Neural cell (in vitro differentiated cells): ENCODE measurements at regions not wholly inside any gene's neighbourhood (a gene's known extent, or its start where the extent isn't known, plus 50 kb on each side); places are given as distances from the start of the nearest gene placed in this dataset.

Experiments
- EP300 ChIP-seq: fragments of 450-650 bp; conservative IDR thresholded peaks from 2 replicates; pipeline ENCODE4 v1.6.1; 2014; ENCODE audit warnings: antibody characterized with exemption, mild to moderate bottlenecking, moderate library complexity; ENCODE audit not compliant: poor library complexity, severe bottlenecking
- EZH2 ChIP-seq: fragments of 200-600, 300-800 bp; shearing (Covaris generic), sonication (generic); IDR thresholded peaks from 2 replicates; pipeline ENCODE4 v1.6.1; 2014; ENCODE audit warnings: antibody characterized with exemption, low read length, borderline replicate concordance, mild to moderate bottlenecking; ENCODE audit not compliant: insufficient read depth, poor library complexity, severe bottlenecking
- MXI1 ChIP-seq: fragments of 450-650 bp; conservative IDR thresholded peaks from 2 replicates; pipeline ENCODE4 v1.6.1; 2014; ENCODE audit warnings: antibody characterized with exemption, mild to moderate bottlenecking; ENCODE audit not compliant: poor library complexity, severe bottlenecking
- POLR2AphosphoS5 ChIP-seq: IDR thresholded peaks from 2 replicates; pipeline ENCODE4 v1.6.1; 2012
- RAD21 ChIP-seq: fragments of 450-650 bp; conservative IDR thresholded peaks from 2 replicates; pipeline ENCODE4 v1.6.1; 2014; ENCODE audit warnings: antibody characterized with exemption, mild to moderate bottlenecking, moderate library complexity
- SMC3 ChIP-seq: fragments of 450-650 bp; conservative IDR thresholded peaks from 2 replicates; pipeline ENCODE4 v1.6.1; 2014; ENCODE audit warnings: antibody characterized with exemption, mild to moderate bottlenecking, moderate library complexity; ENCODE audit not compliant: poor library complexity
- TAF1 ChIP-seq: IDR thresholded peaks from 2 replicates; pipeline ENCODE4 v1.6.1; 2012; ENCODE audit warnings: low read depth
- TF ChIP-seq, protein P1 (sequence below): fragments of 450-650 bp; IDR thresholded peaks from 2 replicates; pipeline ENCODE4 v1.5.1; 2014; ENCODE audit warnings: antibody characterized with exemption, mild to moderate bottlenecking, moderate library complexity; ENCODE audit not compliant: poor library complexity, severe bottlenecking
- TF ChIP-seq, protein P2 (sequence below): IDR thresholded peaks from 2 replicates; pipeline ENCODE4 v1.6.1; 2012; ENCODE audit warnings: borderline replicate concordance

DNA sequence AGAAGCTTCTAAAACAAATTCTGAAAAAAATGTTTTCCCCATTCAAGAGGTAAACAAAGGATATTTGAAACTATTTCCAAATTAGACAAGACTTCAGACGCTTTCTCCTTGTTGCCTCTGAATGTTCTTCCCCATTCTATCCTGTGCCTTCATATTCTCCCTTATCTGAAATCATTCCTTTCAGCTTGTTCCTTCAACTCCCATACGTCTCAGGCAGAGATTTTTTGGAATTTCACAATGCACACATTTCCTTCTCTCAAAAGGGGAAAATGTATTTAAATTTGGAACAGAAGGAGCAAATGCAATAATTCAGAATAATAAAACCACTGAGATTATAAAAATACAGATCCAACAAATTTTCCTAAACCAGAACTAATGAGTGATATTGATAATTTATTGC lies 198.7 kb upstream of the IVNS1ABP start:
- TF ChIP-seq, protein P1, sequence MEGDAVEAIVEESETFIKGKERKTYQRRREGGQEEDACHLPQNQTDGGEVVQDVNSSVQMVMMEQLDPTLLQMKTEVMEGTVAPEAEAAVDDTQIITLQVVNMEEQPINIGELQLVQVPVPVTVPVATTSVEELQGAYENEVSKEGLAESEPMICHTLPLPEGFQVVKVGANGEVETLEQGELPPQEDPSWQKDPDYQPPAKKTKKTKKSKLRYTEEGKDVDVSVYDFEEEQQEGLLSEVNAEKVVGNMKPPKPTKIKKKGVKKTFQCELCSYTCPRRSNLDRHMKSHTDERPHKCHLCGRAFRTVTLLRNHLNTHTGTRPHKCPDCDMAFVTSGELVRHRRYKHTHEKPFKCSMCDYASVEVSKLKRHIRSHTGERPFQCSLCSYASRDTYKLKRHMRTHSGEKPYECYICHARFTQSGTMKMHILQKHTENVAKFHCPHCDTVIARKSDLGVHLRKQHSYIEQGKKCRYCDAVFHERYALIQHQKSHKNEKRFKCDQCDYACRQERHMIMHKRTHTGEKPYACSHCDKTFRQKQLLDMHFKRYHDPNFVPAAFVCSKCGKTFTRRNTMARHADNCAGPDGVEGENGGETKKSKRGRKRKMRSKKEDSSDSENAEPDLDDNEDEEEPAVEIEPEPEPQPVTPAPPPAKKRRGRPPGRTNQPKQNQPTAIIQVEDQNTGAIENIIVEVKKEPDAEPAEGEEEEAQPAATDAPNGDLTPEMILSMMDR = no peak
- TF ChIP-seq, protein P2, sequence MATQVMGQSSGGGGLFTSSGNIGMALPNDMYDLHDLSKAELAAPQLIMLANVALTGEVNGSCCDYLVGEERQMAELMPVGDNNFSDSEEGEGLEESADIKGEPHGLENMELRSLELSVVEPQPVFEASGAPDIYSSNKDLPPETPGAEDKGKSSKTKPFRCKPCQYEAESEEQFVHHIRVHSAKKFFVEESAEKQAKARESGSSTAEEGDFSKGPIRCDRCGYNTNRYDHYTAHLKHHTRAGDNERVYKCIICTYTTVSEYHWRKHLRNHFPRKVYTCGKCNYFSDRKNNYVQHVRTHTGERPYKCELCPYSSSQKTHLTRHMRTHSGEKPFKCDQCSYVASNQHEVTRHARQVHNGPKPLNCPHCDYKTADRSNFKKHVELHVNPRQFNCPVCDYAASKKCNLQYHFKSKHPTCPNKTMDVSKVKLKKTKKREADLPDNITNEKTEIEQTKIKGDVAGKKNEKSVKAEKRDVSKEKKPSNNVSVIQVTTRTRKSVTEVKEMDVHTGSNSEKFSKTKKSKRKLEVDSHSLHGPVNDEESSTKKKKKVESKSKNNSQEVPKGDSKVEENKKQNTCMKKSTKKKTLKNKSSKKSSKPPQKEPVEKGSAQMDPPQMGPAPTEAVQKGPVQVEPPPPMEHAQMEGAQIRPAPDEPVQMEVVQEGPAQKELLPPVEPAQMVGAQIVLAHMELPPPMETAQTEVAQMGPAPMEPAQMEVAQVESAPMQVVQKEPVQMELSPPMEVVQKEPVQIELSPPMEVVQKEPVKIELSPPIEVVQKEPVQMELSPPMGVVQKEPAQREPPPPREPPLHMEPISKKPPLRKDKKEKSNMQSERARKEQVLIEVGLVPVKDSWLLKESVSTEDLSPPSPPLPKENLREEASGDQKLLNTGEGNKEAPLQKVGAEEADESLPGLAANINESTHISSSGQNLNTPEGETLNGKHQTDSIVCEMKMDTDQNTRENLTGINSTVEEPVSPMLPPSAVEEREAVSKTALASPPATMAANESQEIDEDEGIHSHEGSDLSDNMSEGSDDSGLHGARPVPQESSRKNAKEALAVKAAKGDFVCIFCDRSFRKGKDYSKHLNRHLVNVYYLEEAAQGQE = no peak
- no peak for TF ChIP-seq POLR2AphosphoS5
- no peak for TF ChIP-seq RAD21
- no peak for TF ChIP-seq MXI1
- no peak for TF ChIP-seq EP300
- TF ChIP-seq TAF1 = no peak
- no peak for TF ChIP-seq SMC3
- TF ChIP-seq EZH2 = no peak
